ENCODE measurements at regions not wholly inside any gene's neighbourhood (a gene's known extent, or its start where the extent isn't known, plus 50 kb on each side); places are given as distances from the start of the nearest gene placed in this dataset.
"Not testable (repeated sequence)": the region's sequence is repeated elsewhere in the genome, so short reads cannot be mapped to it uniquely, and the experiment has no call there.

DNA sequence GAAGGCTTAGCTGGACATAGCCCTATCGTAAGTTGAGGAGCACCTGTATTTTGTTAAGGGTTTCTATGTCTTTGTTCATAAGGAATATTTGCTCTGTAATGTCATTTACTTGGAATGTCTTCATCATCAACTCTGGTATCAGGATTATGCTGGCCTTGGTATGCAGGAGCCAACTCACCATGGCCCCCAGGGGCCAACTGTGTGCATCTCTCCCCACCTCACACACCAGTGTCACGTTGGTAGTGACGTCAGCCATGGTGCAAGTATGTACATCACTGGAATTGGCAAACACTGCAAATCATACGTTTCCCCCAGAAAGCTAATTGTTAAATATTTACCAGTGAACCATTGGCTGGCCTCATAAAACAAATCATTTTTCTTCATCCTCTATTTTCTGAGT is 70.8 kb downstream of the YTHDF1 start:
- no peak for DNase-seq

- DNase-seq, result no peak
Observed at GRCh38 chr20:63142933-63143332, 73.0 kb downstream of the YTHDF1 start.

GRCh38 chr20:63141531-63141930 is 74.4 kb downstream of the YTHDF1 start:
- no peak for DNase-seq

DNA sequence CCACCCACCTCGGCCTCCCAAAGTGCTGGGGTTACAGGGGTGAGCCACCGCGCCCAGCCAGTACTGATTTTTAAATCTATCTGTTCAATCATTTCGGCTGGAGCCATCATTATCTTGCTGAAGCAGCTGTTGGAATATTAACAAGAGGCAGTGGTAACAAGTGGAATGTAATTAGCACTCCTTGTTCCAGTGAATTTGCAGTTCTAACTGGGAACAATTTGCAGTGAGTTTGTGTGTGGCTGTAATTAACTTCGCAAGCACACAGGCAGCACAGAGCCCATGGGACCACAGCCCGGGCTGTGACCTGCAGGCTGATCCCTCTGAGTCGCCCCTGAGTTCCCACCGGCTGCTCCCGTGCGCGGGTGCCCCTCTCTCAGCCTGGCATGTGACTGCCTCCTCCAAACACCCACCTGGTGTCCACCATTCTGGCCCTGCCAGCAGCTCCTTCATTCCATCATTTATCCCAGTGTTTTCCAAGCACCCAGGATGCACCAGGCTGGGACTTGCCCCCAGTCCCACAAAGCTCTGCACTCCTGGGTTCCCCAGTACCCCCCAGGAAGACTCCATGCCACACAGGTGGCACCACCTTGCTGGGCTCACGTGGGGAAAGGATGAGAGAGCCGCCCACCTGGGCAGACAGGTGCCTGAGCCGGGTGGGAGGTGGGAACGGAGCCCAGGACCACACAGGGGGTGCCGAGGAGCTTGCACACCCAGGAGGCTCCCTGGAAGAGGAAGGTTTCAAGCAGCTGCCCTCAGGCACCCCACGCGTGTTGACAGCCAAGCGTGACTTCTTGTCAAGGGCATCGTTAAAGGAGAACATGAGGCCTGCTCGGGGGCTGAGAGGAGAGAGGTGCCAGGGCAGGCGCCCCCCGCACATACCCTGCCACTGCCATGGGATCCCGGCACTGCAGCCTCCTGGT is 75.2 kb downstream of the YTHDF1 start:
- DNase-seq, result no peak

DNA sequence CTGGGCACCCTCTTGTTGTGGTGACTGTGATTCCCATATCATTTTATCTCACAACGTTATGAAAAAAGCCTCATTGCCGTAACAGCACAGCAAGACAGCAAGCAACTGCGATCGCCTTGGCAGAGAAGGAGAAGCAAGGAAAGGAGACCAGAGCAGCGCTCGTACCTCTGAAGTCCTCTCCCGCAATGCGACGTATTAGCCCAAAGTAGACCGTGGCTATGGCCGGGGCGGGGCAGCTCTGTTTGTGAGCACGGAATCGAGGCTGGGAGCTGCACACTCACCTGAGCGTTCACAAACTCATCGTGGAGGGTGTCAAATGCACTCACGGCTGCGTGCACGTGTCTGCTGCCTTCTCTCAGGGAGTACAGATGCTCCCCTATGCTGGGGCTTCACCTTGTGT is 76.1 kb downstream of the YTHDF1 start:
- no peak for DNase-seq

DNA sequence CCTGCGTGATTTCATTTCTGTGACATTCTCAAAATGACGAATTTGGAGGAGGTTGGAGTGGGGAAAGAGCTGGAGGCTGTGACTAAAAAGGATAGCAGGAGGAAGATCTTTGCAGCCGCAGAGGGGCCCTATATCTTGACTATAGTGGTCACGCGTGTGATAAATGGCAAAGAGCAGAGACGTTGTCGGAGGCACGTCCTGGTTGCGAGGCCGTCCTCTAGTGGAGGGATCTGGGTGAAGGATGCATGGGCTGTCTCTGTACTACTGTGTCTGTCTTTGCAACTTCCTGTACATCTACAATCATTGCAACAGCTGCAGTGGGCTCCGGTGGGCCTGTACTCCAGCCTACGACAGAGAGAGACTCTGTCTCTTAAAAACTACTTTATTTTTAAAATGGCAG is 76.6 kb downstream of the YTHDF1 start:
- DNase-seq, result no peak

DNA sequence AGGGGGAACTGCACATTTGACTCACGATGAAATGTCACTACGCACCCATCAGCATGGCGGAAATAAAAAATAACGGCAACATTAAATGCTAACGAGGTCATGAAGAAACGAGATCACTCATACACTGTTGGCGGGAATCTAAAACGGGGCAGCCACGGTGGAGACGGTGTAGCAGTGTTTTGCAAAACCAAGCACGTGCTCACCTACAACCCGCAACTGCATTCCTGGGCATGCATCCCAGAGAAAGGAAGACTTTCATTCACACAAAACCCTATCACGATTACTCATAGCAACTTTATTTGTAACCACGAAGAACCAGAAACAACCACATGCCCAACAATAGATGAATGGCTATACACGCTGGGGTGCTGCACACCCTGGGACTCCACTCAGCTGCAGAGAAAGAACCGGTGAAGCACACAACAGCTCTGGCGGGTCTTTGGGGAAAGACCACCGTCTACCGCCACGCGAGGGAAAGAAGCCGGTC is 77.0 kb downstream of the YTHDF1 start:
- no peak for DNase-seq

DNA sequence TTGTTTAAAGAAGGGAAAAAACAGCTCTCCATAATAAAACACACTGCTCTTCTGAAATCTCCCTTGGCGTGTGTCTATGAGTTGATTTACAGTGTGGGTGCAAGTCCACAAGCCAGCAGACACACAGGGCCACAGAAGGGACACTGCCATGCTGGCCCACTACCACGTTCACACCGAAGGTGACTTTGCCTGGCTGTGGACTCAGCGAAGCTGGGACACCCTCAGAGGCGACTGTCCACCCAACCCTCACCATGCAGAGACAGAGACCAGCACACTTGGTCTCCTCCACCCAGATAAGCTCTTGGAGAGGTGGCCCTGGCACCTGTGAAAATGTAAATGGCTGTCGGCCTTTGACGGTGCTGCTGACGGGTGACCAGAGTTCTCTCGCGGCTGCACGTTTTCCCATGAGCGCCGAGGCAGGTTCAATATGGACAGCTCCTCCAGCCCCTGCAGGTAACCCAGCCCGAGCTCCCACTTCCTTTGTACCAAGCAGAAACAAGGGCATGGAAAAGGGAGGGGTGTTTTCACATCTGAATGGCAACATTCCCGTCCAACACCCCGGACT is 78.0 kb downstream of the YTHDF1 start:
- DNase-seq, result no peak

- no peak for DNase-seq
Observed at GRCh38 chr20:63136296-63136695, 79.6 kb downstream of the YTHDF1 start.

DNA sequence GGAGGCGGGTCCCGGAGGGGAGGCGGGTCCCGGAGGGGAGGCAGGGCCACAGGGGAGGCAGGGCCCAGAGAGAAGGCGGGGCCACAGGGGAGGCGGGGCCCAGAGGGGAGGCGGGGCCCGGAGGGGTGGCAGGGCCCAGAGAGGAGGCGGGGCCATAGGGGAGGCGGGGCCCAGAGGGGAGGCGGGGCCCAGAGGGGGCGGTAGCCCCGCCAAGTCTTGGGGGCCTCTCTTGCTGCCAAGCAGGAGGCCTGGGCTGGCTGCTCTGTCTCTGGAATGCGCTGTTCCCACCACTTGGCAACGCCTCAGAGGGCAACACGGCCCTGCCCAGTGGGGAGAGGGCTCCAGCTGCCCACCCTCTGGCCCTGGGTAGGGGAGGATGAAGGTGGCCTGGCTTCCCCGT is 80.5 kb downstream of the YTHDF1 start:
- DNase-seq, result peak; percentile 8

DNA sequence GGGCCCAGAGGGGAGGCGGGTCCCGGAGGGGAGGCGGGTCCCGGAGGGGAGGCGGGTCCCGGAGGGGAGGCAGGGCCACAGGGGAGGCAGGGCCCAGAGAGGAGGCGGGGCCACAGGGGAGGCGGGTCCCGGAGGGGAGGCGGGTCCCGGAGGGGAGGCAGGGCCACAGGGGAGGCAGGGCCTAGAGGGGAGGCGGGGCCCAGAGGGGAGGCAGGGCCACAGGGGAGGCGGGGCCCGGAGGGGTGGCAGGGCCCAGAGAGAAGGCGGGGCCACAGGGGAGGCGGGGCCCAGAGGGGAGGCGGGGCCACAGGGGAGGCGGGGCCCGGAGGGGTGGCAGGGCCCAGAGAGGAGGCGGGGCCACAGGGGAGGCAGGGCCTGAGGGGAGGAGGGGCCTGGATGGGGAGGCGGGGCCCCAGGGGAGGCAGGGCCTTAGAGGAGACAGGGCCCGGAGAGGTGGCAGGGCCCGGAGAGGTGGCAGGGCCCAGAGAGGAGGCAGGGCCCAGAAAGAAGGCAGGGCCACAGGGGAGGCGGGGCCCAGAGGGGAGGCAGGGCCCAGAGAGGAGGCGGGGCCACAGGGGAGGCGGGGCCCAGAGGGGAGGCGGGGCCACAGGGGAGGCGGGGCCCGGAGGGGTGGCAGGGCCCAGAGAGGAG is 81.1 kb downstream of the YTHDF1 start:
- DNase-seq, result not testable (repeated sequence)

GRCh38 chr20:63134201-63134612 is 81.7 kb downstream of the YTHDF1 start:
- no peak for DNase-seq

GRCh38 chr20:63133481-63134091 is 82.3 kb downstream of the YTHDF1 start:
- DNase-seq, result no peak

DNA sequence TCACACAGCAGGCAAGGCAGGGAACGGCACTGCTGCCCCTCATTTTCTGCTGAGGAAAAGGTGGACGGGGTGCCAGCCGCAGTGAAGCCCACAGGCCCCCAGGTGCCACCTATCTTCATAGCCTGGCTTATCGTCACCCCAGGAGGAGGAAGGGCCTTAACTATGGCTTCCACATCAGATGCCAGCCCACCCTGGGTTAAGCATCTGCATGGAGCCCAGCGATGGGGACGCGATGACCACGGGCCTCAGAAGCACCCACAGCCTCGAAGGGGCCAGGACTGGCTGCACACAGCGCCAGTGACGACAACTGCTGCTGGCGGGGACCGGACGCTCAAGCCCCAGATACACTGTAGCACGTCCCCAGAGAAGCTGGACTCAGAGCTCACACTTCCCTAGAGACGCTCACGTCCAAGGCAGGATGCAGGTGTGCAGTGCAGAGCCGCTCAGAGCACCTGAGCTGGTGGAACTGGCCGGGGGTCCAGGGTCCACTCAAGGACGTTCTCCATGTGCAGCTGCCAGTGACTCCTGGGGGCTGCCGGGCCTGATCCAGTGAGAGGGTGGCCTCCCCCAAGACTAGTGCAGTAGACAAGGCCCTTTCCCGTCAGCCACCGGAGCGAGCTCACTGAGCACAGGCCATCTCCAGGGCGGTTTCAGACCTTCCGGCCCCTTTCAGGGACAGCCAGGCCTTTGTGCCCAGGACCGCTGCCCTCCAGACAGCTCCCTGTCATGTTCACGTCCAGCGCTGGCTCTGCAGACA is 83.0 kb downstream of the YTHDF1 start:
- DNase-seq, result no peak

- DNase-seq, result no peak
Observed at GRCh38 chr20:63132131-63132714, 83.7 kb downstream of the YTHDF1 start.

GRCh38 chr20:63130658-63131577 is 85.0 kb downstream of the YTHDF1 start:
- no peak for DNase-seq

- no peak for DNase-seq
Observed at GRCh38 chr20:63129991-63130657, 85.8 kb downstream of the YTHDF1 start.

- no peak for DNase-seq
Observed at GRCh38 chr20:63129376-63129965, 86.5 kb downstream of the YTHDF1 start.

GRCh38 chr20:63128956-63129355 is 87.0 kb downstream of the YTHDF1 start:
- no peak for DNase-seq

DNA sequence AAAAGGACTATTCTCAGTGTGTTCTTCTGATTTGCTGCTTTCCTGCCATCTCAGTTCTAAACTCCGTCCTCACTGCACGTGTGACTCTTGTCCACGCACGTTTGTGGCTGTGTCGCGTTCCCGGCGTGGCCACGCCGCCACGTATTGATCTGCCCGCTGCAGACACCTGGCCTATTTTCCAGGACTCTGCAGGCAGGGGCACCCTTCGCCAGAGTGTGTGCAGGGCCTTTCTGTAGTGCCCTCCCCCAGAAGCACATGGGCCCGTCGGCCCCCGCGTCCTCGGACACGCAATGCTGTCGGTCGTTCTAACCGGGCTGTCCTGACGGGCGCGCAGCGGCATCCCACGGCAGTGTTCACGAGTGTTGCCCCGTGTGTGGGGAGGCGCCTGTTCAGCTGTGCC is 87.6 kb downstream of the YTHDF1 start:
- no peak for DNase-seq

Data from activated CD4-positive, alpha-beta T cell treated with anti-CD3 and anti-CD28 coated beads, Interleukin-10, Interleukin-2, amounts not matched to agents 100 ng/mL and 50 ng/mL, durations not matched to agents 16 hours and 8 hours (primary cell).